ENCODE measurements at regions not wholly inside any gene's neighbourhood (a gene's known extent, or its start where the extent isn't known, plus 50 kb on each side); places are given as distances from the start of the nearest gene placed in this dataset.

- TF ChIP-seq CTCF (IDR thresholded peaks at IDR 0.05; ENCODE audit: insufficient read depth, missing control alignments), result no peak
- DNase-seq (ENCODE audit: insufficient read length, low spot score) (no peak), FAIRE-seq (no peak)
Observed at GRCh38 chr1:57683037-57683942, 259.4 kb upstream of the DAB1 start.

- no peak for FAIRE-seq
- no peak for TF ChIP-seq CTCF (IDR thresholded peaks at IDR 0.05; ENCODE audit: insufficient read depth, missing control alignments)
- DNase-seq (ENCODE audit: insufficient read length, low spot score), result no peak
Observed at GRCh38 chr1:57678138-57678537, 254.3 kb upstream of the DAB1 start.

GRCh38 chr1:57675776-57676175 is 251.9 kb upstream of the DAB1 start:
- no peak for DNase-seq (ENCODE audit: insufficient read length, low spot score)
- TF ChIP-seq CTCF (IDR thresholded peaks at IDR 0.05; ENCODE audit: insufficient read depth, missing control alignments), result no peak
- FAIRE-seq, result no peak

- FAIRE-seq (no peak), DNase-seq (ENCODE audit: insufficient read length, low spot score) (no peak)
- TF ChIP-seq CTCF (IDR thresholded peaks at IDR 0.05; ENCODE audit: insufficient read depth, missing control alignments), result no peak
Observed at GRCh38 chr1:57674801-57675200, 250.9 kb upstream of the DAB1 start.

- DNase-seq (ENCODE audit: insufficient read length, low spot score) (no peak), FAIRE-seq (no peak)
- TF ChIP-seq CTCF (IDR thresholded peaks at IDR 0.05; ENCODE audit: insufficient read depth, missing control alignments), result no peak
Observed at GRCh38 chr1:57672346-57673140, 248.7 kb upstream of the DAB1 start.

- DNase-seq (ENCODE audit: insufficient read length, low spot score) (no peak), FAIRE-seq (no peak)
- no peak for TF ChIP-seq CTCF (IDR thresholded peaks at IDR 0.05; ENCODE audit: insufficient read depth, missing control alignments)
Observed at GRCh38 chr1:57671750-57672149, 247.9 kb upstream of the DAB1 start.

All from D721Med (cell line).